ENCODE measurements at regions not wholly inside any gene's neighbourhood (a gene's known extent, or its start where the extent isn't known, plus 50 kb on each side); places are given as distances from the start of the nearest gene placed in this dataset.
A peak's percentile ranks its signal among the peaks of the same experiment; 100 is the strongest.

- DNase-seq = peak; percentile 79 to 83
These were observed 156.2 kb downstream of the MELK start for GRCh38 chr9:36728651-36729520.

- no peak for DNase-seq
These were observed 157.2 kb downstream of the MELK start for GRCh38 chr9:36729906-36730305.

GRCh38 chr9:36730414-36730813 is 157.7 kb downstream of the MELK start:
- no peak for DNase-seq

GRCh38 chr9:36731068-36731956 is 158.6 kb downstream of the MELK start:
- no peak for DNase-seq

- DNase-seq = no peak
These were observed 162.0 kb downstream of the MELK start for GRCh38 chr9:36734737-36735136.

- no peak for DNase-seq
These were observed 164.0 kb downstream of the MELK start for GRCh38 chr9:36736648-36737047.

- no peak for DNase-seq
These were observed 165.8 kb downstream of the MELK start for GRCh38 chr9:36738318-36738976.

- DNase-seq = no peak
These were observed 166.8 kb downstream of the MELK start for GRCh38 chr9:36739373-36740116.

- DNase-seq = no peak
These were observed 169.6 kb downstream of the MELK start for GRCh38 chr9:36742264-36742663.

- DNase-seq = no peak
These were observed 172.0 kb downstream of the MELK start for GRCh38 chr9:36744678-36745077.

GRCh38 chr9:36745977-36746376 is 173.3 kb downstream of the MELK start:
- no peak for DNase-seq

- no peak for DNase-seq
These were observed 173.7 kb downstream of the MELK start for GRCh38 chr9:36746415-36746814.

GRCh38 chr9:36748322-36748899 is 175.7 kb downstream of the MELK start:
- DNase-seq = peak; percentile 33 to 42

- no peak for DNase-seq
These were observed 176.8 kb downstream of the MELK start for GRCh38 chr9:36749461-36749860.

GRCh38 chr9:36750630-36751029 is 177.9 kb downstream of the MELK start:
- DNase-seq = no peak

GRCh38 chr9:36755019-36755418 is 182.3 kb downstream of the MELK start:
- DNase-seq = no peak

- no peak for DNase-seq
These were observed 186.4 kb downstream of the MELK start for GRCh38 chr9:36759141-36759540.

GRCh38 chr9:36759976-36760375 is 187.3 kb downstream of the MELK start:
- DNase-seq = no peak

- DNase-seq = no peak
These were observed 188.1 kb downstream of the MELK start for GRCh38 chr9:36760667-36761420.

- DNase-seq = no peak
These were observed 190.3 kb downstream of the MELK start for GRCh38 chr9:36762958-36763357.

GRCh38 chr9:36763778-36764177 is 191.1 kb downstream of the MELK start:
- DNase-seq = no peak

Measured in stimulated activated CD4-positive, alpha-beta T cell treated with anti-CD3 and anti-CD28 coated beads, Interleukin-2, amount 100 ng/mL, for 24 hours (primary cell).